GM12892 (cell line): ENCODE measurements at regions not wholly inside any gene's neighbourhood (a gene's known extent, or its start where the extent isn't known, plus 50 kb on each side); places are given as distances from the start of the nearest gene placed in this dataset.

ENCODE experiments used
- POLR2A ChIP-seq: IDR thresholded peaks from 2 replicates; pipeline ENCODE4 v1.6.1; 2011; ENCODE audit warnings: low read depth, low read length, control low read depth
- POLR2AphosphoS5 ChIP-seq: IDR thresholded peaks from 2 replicates; pipeline ENCODE4 v1.6.1; 2011; ENCODE audit warnings: low read depth, low read length, control low read depth

- no peak for TF ChIP-seq POLR2AphosphoS5
- no peak for TF ChIP-seq POLR2A
These were observed 274.1 kb downstream of the HAUS1 start for GRCh38 chr18:46378126-46378863.
